IMR-90 (cell line): ENCODE measurements at regions not wholly inside any gene's neighbourhood (a gene's known extent, or its start where the extent isn't known, plus 50 kb on each side); places are given as distances from the start of the nearest gene placed in this dataset.

Experiments used
- MAZ ChIP-seq: IDR thresholded peaks from 2 replicates; pipeline ENCODE4 v1.6.1; 2012; ENCODE audit warnings: low read depth, mild to moderate bottlenecking, low read length, improper control_type of control experiment, moderate library complexity, borderline replicate concordance
- POLR2A ChIP-seq: IDR thresholded peaks from 2 replicates; pipeline ENCODE4 v1.6.1; 2012; ENCODE audit warnings: mild to moderate bottlenecking, low read depth, low read length
- SMC3 ChIP-seq: fragments of 150-350 bp; IDR thresholded peaks from 2 replicates; pipeline ENCODE4 v1.6.1; 2016; ENCODE audit warnings: low read depth, mild to moderate bottlenecking, antibody characterized with exemption, low read length, moderate library complexity
- TF ChIP-seq, protein P1 (sequence below): fragments of 150-350 bp; IDR thresholded peaks from 2 replicates; pipeline ENCODE4 v1.6.1; 2016; ENCODE audit warnings: low read depth, mild to moderate bottlenecking, low read length, moderate library complexity, borderline replicate concordance

DNA sequence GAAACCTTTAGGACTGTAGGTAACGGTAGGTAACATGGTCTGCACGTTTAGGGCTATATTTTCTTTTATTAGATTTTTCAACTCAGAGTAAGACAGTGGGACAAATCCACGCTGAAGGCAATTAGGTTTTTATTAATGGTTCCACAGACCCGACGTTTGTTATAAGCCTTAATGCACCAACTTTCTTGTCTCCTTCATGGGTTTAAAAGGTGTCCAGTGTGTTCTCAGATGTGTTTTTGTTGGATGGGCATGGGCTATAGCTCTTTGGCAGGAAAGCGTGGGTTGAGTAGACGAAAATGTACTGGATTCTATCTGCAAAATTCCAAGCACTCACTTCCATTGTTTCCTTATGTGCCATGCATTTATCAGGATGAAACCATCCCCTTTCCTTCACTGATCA lies 88.0 kb upstream of the SIM2 start:
- TF ChIP-seq SMC3 (no peak), POLR2A (no peak), MAZ (no peak)
- TF ChIP-seq, protein P1, sequence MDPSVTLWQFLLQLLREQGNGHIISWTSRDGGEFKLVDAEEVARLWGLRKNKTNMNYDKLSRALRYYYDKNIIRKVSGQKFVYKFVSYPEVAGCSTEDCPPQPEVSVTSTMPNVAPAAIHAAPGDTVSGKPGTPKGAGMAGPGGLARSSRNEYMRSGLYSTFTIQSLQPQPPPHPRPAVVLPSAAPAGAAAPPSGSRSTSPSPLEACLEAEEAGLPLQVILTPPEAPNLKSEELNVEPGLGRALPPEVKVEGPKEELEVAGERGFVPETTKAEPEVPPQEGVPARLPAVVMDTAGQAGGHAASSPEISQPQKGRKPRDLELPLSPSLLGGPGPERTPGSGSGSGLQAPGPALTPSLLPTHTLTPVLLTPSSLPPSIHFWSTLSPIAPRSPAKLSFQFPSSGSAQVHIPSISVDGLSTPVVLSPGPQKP = no peak
